ENCODE measurements at regions not wholly inside any gene's neighbourhood (a gene's known extent, or its start where the extent isn't known, plus 50 kb on each side); places are given as distances from the start of the nearest gene placed in this dataset.

DNA sequence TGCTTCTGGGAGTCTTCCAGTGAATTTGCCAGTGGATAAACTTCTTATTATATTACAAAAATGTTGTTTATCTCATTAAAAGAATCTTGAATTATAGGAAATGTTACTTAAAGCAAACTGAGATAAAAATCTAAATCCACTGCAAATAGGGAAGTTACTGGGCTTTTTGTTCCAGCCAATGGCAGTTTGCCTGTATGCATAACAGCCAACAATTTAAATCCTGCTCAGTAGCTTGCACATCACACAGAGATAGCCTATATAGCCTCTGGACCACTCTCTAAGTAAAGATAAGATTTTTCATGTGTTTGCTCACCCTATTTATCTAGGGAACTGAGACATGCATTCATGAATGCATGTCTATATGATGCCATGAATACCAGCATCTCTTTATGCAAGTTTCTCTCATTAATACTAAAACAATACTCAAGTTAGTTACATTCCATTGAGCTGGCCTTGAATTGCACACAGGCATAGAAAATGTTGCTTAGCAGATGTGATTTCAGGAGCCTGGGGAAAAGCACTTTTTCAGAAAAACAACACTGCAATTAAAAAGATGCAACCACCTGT lies 92.1 kb upstream of the GPR149 start:
- Histone ChIP-seq H2AK5ac (ENCODE audit: low read length, severe bottlenecking) (no peak overlapping the region), H3K27ac (ENCODE audit: low read length, poor library complexity, severe bottlenecking) (no peak overlapping the region), H4K8ac (ENCODE audit: low read length) (no peak overlapping the region), H3K9ac (ENCODE audit: low read length) (no peak overlapping the region), H4K91ac (ENCODE audit: low read length) (no peak overlapping the region), H2BK15ac (ENCODE audit: low read depth, poor library complexity, severe bottlenecking) (no peak overlapping the region), H2BK12ac (ENCODE audit: low read length in 2 of 2) (no peak overlapping the region), H3K18ac (ENCODE audit: low read depth in 1 of 2, low read length in 2 of 2) (no peak overlapping the region), H3K4ac (ENCODE audit: low read depth in 1 of 2, low read length in 2 of 2) (no peak overlapping the region), H2BK5ac (ENCODE audit: low read depth, low read length, poor library complexity, severe bottlenecking) (no peak overlapping the region), H3K4me3 (ENCODE audit: insufficient read depth in 1 of 2, low read depth in 1 of 2, low read length in 2 of 2) (no peak overlapping the region), H3K27me3 (ENCODE audit: control insufficient read depth in 1 of 2, insufficient read depth in 1 of 2, low read length in 2 of 2) (no peaks in the 10 kb centered on the region), H3K36me3 (ENCODE audit: control insufficient read depth in 1 of 2, insufficient read depth in 2 of 2, low read depth in 1 of 2, low read length in 2 of 2) (no peaks in the 10 kb centered on the region), H3K4me2 (ENCODE audit: low read length, poor library complexity, severe bottlenecking) (no peak overlapping the region), H2AFZ (ENCODE audit: low read depth, low read length) (no peak overlapping the region), H3K79me1 (replicated peaks; ENCODE audit: low read length, poor library complexity, severe bottlenecking) (no peaks in the 10 kb centered on the region), H3K4me1 (ENCODE audit: control insufficient read depth, insufficient read depth, low read depth, low read length) (no peaks in the 10 kb centered on the region), H2BK120ac (ENCODE audit: low read depth, low read length) (no peak overlapping the region), H3K9me3 (ENCODE audit: control insufficient read depth, low read length) (no peaks in the 10 kb centered on the region), H3K23ac (ENCODE audit: low read length in 2 of 2) (no peak overlapping the region), H3K14ac (ENCODE audit: low read length in 2 of 2) (no peak overlapping the region)
- DNase-seq = no peak

DNA sequence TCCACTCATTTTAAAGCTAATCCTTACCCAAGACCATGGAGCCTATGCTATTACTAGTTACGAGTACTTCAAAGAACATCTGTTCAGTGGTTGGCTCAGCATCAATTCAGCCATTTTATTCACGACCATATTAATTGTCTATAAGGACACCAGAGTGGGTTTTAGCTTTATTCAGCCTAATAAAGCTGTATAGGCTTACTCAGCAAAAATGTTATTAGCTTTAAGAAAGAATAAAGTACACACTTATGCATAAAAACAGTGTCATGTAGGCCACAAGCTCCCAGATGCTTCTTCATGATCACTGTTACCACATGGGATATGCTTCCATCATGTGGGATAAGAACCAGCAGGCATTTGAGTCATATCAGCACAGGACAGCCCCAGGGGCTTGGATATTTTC lies 87.4 kb upstream of the GPR149 start:
- Histone ChIP-seq H3K9ac (ENCODE audit: low read length) (no peak overlapping the region), H3K27me3 (ENCODE audit: control insufficient read depth in 1 of 2, insufficient read depth in 1 of 2, low read length in 2 of 2) (no peaks in the 10 kb centered on the region), H3K4me1 (ENCODE audit: control insufficient read depth, insufficient read depth, low read depth, low read length) (no peaks in the 10 kb centered on the region), H3K27ac (ENCODE audit: low read length, poor library complexity, severe bottlenecking) (no peak overlapping the region), H4K8ac (ENCODE audit: low read length) (no peak overlapping the region), H2BK12ac (ENCODE audit: low read length in 2 of 2) (no peak overlapping the region), H3K4me2 (ENCODE audit: low read length, poor library complexity, severe bottlenecking) (no peak overlapping the region), H2BK120ac (ENCODE audit: low read depth, low read length) (no peak overlapping the region), H3K9me3 (ENCODE audit: control insufficient read depth, low read length) (peaks cover 3% of the 10 kb centered on the region), H3K4ac (ENCODE audit: low read depth in 1 of 2, low read length in 2 of 2) (no peak overlapping the region), H2AK5ac (ENCODE audit: low read length, severe bottlenecking) (no peak overlapping the region), H3K18ac (ENCODE audit: low read depth in 1 of 2, low read length in 2 of 2) (no peak overlapping the region), H4K91ac (ENCODE audit: low read length) (no peak overlapping the region), H3K14ac (ENCODE audit: low read length in 2 of 2) (no peak overlapping the region), H3K23ac (ENCODE audit: low read length in 2 of 2) (no peak overlapping the region), H2BK5ac (ENCODE audit: low read depth, low read length, poor library complexity, severe bottlenecking) (no peak overlapping the region), H3K36me3 (ENCODE audit: control insufficient read depth in 1 of 2, insufficient read depth in 2 of 2, low read depth in 1 of 2, low read length in 2 of 2) (no peaks in the 10 kb centered on the region), H3K4me3 (ENCODE audit: insufficient read depth in 1 of 2, low read depth in 1 of 2, low read length in 2 of 2) (no peak overlapping the region), H2BK15ac (ENCODE audit: low read depth, poor library complexity, severe bottlenecking) (no peak overlapping the region), H3K79me1 (replicated peaks; ENCODE audit: low read length, poor library complexity, severe bottlenecking) (no peaks in the 10 kb centered on the region), H2AFZ (ENCODE audit: low read depth, low read length) (no peak overlapping the region)
- WGBS = 75% methylated on average over 1 of the region's 2 CpGs
- DNase-seq = no peak

DNA sequence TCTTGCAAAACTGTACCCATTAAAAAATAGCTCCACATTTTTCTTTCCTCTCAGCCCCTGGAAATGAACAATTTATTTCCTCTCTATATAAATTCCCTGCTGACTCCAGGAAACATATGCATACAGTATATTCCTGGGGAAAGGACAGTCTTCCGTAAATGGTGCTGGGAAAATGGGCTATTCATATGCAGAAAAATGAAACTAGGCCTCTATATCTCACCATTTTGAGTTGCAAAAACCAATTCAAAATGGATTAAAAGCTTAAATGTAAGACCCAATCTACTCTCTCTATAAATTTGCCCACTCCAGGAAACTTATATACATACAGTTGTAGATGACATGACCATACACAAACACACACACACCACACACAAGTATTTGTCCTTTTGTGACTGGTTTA lies 85.9 kb upstream of the GPR149 start:
- H3K36me3 ChIP-seq (ENCODE audit: control insufficient read depth in 1 of 2, insufficient read depth in 2 of 2, low read depth in 1 of 2, low read length in 2 of 2) = no peaks in the 10 kb centered on the region
- H3K27me3 ChIP-seq (ENCODE audit: control insufficient read depth in 1 of 2, insufficient read depth in 1 of 2, low read length in 2 of 2) = no peaks in the 10 kb centered on the region
- no peak overlapping the region for H2BK12ac ChIP-seq (ENCODE audit: low read length in 2 of 2)
- no peak overlapping the region for H3K18ac ChIP-seq (ENCODE audit: low read depth in 1 of 2, low read length in 2 of 2)
- H3K4me3 ChIP-seq (ENCODE audit: insufficient read depth in 1 of 2, low read depth in 1 of 2, low read length in 2 of 2) = no peak overlapping the region
- no peak overlapping the region for H2AK5ac ChIP-seq (ENCODE audit: low read length, severe bottlenecking)
- H3K23ac ChIP-seq (ENCODE audit: low read length in 2 of 2) = no peak overlapping the region
- no peak overlapping the region for H4K91ac ChIP-seq (ENCODE audit: low read length)
- WGBS = 100% methylated on average over 1 of the region's 1 CpG
- no peak overlapping the region for H2BK120ac ChIP-seq (ENCODE audit: low read depth, low read length)
- no peak overlapping the region for H2BK5ac ChIP-seq (ENCODE audit: low read depth, low read length, poor library complexity, severe bottlenecking)
- no peak overlapping the region for H4K8ac ChIP-seq (ENCODE audit: low read length)
- no peak overlapping the region for H3K4ac ChIP-seq (ENCODE audit: low read depth in 1 of 2, low read length in 2 of 2)
- H3K9ac ChIP-seq (ENCODE audit: low read length) = no peak overlapping the region
- H2AFZ ChIP-seq (ENCODE audit: low read depth, low read length) = no peak overlapping the region
- H3K4me1 ChIP-seq (ENCODE audit: control insufficient read depth, insufficient read depth, low read depth, low read length) = no peaks in the 10 kb centered on the region
- peaks cover 3% of the 10 kb centered on the region for H3K9me3 ChIP-seq (ENCODE audit: control insufficient read depth, low read length)
- no peak overlapping the region for H3K27ac ChIP-seq (ENCODE audit: low read length, poor library complexity, severe bottlenecking)
- no peak for DNase-seq
- H3K14ac ChIP-seq (ENCODE audit: low read length in 2 of 2) = no peak overlapping the region
- H3K79me1 ChIP-seq (replicated peaks; ENCODE audit: low read length, poor library complexity, severe bottlenecking) = no peaks in the 10 kb centered on the region
- H3K4me2 ChIP-seq (ENCODE audit: low read length, poor library complexity, severe bottlenecking) = no peak overlapping the region
- no peak overlapping the region for H2BK15ac ChIP-seq (ENCODE audit: low read depth, poor library complexity, severe bottlenecking)

DNA sequence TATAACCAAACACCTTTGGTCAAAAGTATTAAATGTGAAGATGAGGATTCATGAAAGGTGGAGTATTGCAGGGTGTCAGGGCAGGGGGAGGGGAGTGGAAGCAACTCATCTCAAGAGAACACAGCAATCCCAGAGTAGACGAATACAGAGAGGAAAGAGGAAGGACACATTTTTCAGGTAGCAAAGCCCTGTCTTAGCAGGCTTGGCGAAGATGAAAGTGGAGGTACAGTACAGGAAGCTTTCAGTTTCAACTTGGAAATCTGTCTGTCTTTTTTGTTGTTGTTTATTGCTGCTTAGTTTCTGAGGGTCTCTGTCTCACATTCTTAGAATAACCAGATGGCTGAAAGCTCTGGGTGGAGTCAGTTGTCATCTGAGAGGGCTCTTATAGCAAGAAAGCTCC lies 80.8 kb upstream of the GPR149 start:
- no peak overlapping the region for H3K4ac ChIP-seq (ENCODE audit: low read depth in 1 of 2, low read length in 2 of 2)
- no peak overlapping the region for H2AFZ ChIP-seq (ENCODE audit: low read depth, low read length)
- no peak overlapping the region for H2BK12ac ChIP-seq (ENCODE audit: low read length in 2 of 2)
- H2BK15ac ChIP-seq (ENCODE audit: low read depth, poor library complexity, severe bottlenecking) = no peak overlapping the region
- no peak overlapping the region for H3K27ac ChIP-seq (ENCODE audit: low read length, poor library complexity, severe bottlenecking)
- H2AK5ac ChIP-seq (ENCODE audit: low read length, severe bottlenecking) = no peak overlapping the region
- no peaks in the 10 kb centered on the region for H3K79me1 ChIP-seq (replicated peaks; ENCODE audit: low read length, poor library complexity, severe bottlenecking)
- H2BK120ac ChIP-seq (ENCODE audit: low read depth, low read length) = no peak overlapping the region
- H3K18ac ChIP-seq (ENCODE audit: low read depth in 1 of 2, low read length in 2 of 2) = no peak overlapping the region
- no peak overlapping the region for H3K9ac ChIP-seq (ENCODE audit: low read length)
- H4K8ac ChIP-seq (ENCODE audit: low read length) = no peak overlapping the region
- no peaks in the 10 kb centered on the region for H3K27me3 ChIP-seq (ENCODE audit: control insufficient read depth in 1 of 2, insufficient read depth in 1 of 2, low read length in 2 of 2)
- H3K23ac ChIP-seq (ENCODE audit: low read length in 2 of 2) = no peak overlapping the region
- H3K4me1 ChIP-seq (ENCODE audit: control insufficient read depth, insufficient read depth, low read depth, low read length) = no peaks in the 10 kb centered on the region
- DNase-seq = no peak
- no peak overlapping the region for H3K4me2 ChIP-seq (ENCODE audit: low read length, poor library complexity, severe bottlenecking)
- no peak overlapping the region for H3K4me3 ChIP-seq (ENCODE audit: insufficient read depth in 1 of 2, low read depth in 1 of 2, low read length in 2 of 2)
- no peak overlapping the region for H2BK5ac ChIP-seq (ENCODE audit: low read depth, low read length, poor library complexity, severe bottlenecking)
- H3K9me3 ChIP-seq (ENCODE audit: control insufficient read depth, low read length) = peaks cover 13% of the 10 kb centered on the region
- no peaks in the 10 kb centered on the region for H3K36me3 ChIP-seq (ENCODE audit: control insufficient read depth in 1 of 2, insufficient read depth in 2 of 2, low read depth in 1 of 2, low read length in 2 of 2)
- no peak overlapping the region for H4K91ac ChIP-seq (ENCODE audit: low read length)
- 70% methylated on average over 2 of the region's 2 CpGs for WGBS
- no peak overlapping the region for H3K14ac ChIP-seq (ENCODE audit: low read length in 2 of 2)

Data from mesenchymal stem cell (in vitro differentiated cells and primary cell).